Panc1 (cell line): ENCODE measurements at regions not wholly inside any gene's neighbourhood (a gene's known extent, or its start where the extent isn't known, plus 50 kb on each side); places are given as distances from the start of the nearest gene placed in this dataset.

Experiments used
- POLR2AphosphoS5 ChIP-seq: IDR thresholded peaks from 2 replicates; pipeline ENCODE4 v1.6.1; 2012; ENCODE audit warnings: mild to moderate bottlenecking, low read depth, low read length, moderate library complexity
- SIN3A ChIP-seq: IDR thresholded peaks from 2 replicates; pipeline ENCODE4 v1.6.1; 2012; ENCODE audit warnings: low read depth, mild to moderate bottlenecking, low read length, moderate library complexity, borderline replicate concordance; ENCODE audit not compliant: insufficient read depth
- TCF7L2 ChIP-seq: IDR thresholded peaks from 2 replicates; pipeline ENCODE4 v1.6.1; 2011; ENCODE audit warnings: mild to moderate bottlenecking, low read depth, low read length, inconsistent platforms
- TF ChIP-seq, protein P1 (sequence below): fragments of 450-650 bp; IDR thresholded peaks from 2 replicates; pipeline ENCODE4 v1.5.1; 2017; ENCODE audit warnings: mild to moderate bottlenecking

DNA sequence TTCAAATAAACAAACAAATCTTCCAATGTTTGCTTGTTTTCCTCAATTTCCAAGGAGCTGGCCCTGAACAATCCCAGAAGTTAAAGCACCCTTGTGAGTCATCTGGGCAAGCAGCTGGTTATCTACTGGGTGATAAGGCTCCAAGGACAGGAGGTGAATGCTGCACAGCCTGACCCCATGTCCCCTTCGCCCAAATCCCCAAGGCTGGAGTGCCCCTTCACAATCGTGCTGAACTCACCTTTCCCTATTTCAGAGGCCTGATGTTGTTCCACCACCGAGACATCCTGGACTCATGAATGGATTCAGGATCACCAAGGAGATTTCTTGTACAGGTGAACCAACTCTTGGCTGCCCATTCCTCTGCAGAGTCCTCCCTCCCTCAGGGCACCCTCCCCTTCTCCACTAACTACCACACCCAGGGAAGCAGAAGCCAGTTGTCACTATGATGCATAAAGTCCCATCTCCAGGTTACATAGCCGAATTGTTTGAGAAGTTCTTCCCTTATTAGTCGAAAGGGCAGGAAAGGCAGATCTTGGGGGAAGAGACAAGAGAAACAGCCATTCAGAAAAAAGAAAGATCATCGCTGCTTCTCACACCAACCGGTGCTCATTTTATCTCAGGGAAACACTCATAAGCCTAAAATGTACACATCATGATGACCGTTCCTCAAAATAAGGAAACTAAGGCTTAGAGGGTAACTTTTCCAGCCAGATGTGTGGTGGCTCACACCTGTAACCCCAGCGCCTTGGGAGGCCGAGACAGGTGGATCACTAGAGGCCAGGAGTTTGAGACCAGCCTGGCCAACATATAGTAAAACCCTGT, 138.8 kb upstream of the RREB1 start:
- TF ChIP-seq, protein P1, sequence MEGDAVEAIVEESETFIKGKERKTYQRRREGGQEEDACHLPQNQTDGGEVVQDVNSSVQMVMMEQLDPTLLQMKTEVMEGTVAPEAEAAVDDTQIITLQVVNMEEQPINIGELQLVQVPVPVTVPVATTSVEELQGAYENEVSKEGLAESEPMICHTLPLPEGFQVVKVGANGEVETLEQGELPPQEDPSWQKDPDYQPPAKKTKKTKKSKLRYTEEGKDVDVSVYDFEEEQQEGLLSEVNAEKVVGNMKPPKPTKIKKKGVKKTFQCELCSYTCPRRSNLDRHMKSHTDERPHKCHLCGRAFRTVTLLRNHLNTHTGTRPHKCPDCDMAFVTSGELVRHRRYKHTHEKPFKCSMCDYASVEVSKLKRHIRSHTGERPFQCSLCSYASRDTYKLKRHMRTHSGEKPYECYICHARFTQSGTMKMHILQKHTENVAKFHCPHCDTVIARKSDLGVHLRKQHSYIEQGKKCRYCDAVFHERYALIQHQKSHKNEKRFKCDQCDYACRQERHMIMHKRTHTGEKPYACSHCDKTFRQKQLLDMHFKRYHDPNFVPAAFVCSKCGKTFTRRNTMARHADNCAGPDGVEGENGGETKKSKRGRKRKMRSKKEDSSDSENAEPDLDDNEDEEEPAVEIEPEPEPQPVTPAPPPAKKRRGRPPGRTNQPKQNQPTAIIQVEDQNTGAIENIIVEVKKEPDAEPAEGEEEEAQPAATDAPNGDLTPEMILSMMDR: no peak
- TF ChIP-seq TCF7L2 (no peak), POLR2AphosphoS5 (no peak), SIN3A (no peak)
